Bone marrow (tissue), 2 donors: ENCODE measurements at regions not wholly inside any gene's neighbourhood (a gene's known extent, or its start where the extent isn't known, plus 50 kb on each side); places are given as distances from the start of the nearest gene placed in this dataset.

ENCODE experiments used
- DNase-seq, 2 donors: peaks; one replicate each; lab custom pipeline; 2025; lab: John Stamatoyannopoulos, UW

DNA sequence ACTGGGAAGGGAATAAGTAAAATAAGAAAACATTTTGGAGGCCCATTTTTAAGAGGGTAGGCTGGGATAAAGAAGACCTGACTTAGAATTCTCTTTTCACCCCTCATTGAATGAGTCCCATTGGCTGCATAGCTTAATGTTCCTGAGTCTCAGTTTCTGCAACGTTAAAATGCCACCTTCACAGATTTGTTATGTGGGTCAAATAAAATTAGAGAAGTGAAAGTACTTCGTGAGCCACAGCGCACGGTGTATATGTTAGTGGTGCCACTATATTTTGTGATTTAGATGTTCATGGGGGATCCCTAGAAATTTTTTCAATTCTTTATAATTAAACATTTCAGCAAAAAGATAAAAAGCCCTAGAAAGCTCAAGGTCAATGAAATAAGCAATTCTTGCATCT is 109.2 kb upstream of the HS3ST1 start:
- no peak for DNase-seq

DNA sequence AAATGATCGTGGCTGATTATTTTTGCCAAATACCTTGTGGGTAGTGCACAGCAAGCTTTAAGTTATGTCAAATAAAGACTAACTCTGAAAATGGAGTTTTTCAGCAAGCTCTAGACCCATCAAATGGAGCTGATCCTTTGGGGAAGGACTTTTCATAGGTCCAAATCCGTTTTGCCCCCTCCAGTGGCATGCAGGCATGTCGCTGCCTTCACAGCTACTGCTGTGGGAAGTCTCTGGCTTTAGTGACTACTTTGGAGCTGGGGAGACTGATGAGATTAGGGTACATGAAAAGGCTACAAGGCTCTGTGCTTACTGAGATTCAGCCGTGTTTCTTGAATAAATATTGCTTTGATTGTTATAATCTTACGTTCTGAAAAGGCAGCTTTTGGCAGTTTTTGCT is 106.6 kb upstream of the HS3ST1 start:
- DNase-seq, result no peak

- DNase-seq, result no peak
Observed at GRCh38 chr4:11534623-11535302, 106.1 kb upstream of the HS3ST1 start.

- DNase-seq, result no peak
Observed at GRCh38 chr4:11532138-11532537, 103.4 kb upstream of the HS3ST1 start.

DNA sequence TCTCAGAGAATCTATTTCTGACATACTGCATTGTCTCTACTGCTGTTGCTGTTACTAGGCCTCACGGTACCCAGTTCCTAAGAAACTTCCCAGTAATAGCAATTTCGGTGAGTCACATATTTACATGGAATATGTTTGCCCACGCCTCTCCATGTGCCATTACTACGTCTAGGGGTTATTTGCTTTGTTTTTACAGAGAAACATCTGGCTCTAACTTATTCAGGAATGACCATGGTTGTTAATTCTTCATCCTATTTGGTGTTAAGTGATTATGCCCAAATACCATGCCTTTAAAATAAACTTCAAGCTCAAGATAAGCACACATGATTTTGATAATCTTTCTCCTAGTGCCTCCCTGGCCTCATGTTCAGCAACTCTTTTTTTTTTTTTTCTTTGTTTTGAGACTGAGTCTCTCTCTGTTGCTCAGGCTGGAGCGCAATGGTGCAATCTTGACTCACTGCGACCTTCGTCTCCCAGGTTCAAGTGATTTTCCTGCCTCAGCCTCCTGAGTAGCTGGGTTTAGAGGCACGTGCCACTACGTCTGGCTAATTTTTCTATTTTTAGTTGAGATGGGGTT is 101.0 kb upstream of the HS3ST1 start:
- no peak for DNase-seq

DNA sequence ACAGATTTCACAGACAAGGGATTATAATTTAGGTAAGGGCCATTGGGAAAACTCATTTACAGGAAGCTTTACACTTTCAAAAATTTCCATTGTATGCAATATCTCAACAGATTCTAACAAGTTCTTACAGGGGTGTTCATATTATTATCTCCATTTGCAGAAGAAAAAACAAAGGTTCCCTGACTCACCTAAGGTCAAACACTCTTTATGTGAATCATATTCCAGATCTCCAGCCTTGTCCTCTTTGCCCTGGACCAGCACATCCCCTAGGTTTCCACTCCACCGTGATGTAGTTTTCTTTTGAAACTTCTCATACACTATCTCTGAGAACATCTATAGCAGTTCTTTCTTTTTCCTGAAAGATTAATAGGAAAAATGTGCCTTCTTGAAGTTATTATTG is 96.4 kb upstream of the HS3ST1 start:
- DNase-seq, result no peak

DNA sequence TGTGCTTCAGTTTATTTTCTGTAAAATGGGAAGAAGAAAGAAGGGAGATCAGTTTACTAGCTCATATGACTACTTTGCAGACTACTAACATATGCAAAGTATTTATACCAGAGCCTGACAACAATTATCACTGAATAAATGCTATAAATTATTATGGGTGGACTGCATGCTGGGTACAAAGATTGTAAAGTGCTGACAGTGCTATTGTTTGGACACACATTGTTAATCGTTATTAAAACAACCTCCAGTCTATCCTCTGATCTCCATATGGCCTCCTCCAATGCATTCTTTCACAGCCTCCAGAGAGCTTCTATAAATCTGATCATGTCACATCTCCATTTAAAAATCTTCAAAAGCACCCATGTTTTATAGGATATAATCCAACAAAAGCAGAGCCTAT is 90.1 kb upstream of the HS3ST1 start:
- no peak for DNase-seq

GRCh38 chr4:11514779-11515419 is 86.2 kb upstream of the HS3ST1 start:
- no peak for DNase-seq

- DNase-seq, result no peak
Observed at GRCh38 chr4:11514003-11514402, 85.3 kb upstream of the HS3ST1 start.

DNA sequence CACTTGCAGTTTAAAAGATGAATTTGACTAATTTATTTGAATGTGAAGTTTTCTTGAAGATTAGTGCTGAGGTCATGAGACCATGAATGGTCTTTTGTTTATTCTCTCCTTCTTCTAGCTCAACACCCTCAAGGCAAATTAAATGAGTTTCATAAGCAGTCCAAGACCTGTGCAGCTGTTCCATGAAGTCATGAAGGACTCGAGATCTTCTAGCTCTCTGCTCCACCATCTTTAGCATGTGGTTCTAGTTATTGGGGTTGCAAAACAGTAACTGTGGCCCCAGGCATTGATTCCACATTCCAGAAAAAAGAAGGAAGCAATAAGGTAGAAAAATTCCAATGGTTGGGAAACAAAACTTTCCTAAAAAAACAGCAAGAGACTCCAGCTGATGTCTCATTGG is 84.2 kb upstream of the HS3ST1 start:
- no peak for DNase-seq

GRCh38 chr4:11511321-11511720 is 82.6 kb upstream of the HS3ST1 start:
- DNase-seq, result no peak

GRCh38 chr4:11507920-11508319 is 79.2 kb upstream of the HS3ST1 start:
- no peak for DNase-seq

GRCh38 chr4:11506194-11506593 is 77.5 kb upstream of the HS3ST1 start:
- no peak for DNase-seq

- DNase-seq, result no peak
Observed at GRCh38 chr4:11505221-11505971, 76.7 kb upstream of the HS3ST1 start.

- no peak for DNase-seq
Observed at GRCh38 chr4:11503166-11503565, 74.5 kb upstream of the HS3ST1 start.

- DNase-seq, result no peak
Observed at GRCh38 chr4:11497972-11498371, 69.3 kb upstream of the HS3ST1 start.

DNA sequence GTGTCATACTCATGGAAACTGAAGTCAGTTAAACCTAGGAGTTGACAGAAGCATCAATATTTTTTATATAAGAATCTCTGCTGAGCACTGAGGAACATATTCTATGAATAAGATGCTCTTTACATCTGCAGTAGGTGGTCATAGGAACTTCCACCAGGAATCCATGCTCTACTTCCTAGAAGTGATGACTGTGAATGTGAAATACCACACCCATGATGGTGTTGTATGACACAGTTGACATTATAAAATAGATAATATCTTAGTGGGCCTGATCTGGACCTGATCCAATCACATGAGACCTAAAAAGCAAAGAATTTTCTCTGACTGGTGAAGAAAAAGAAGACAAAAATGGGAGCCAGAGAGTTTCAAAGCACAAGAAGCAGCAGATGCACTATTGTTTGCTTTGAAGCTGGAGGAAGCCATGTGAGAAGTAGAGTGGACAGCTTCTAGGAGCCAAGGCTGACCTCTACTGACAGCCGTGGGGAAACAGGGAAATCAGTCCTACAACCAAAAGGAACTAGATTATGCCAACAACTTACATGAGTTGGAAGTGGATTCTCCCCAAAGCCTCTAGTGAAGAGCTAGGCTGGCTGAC is 68.6 kb upstream of the HS3ST1 start:
- no peak for DNase-seq

DNA sequence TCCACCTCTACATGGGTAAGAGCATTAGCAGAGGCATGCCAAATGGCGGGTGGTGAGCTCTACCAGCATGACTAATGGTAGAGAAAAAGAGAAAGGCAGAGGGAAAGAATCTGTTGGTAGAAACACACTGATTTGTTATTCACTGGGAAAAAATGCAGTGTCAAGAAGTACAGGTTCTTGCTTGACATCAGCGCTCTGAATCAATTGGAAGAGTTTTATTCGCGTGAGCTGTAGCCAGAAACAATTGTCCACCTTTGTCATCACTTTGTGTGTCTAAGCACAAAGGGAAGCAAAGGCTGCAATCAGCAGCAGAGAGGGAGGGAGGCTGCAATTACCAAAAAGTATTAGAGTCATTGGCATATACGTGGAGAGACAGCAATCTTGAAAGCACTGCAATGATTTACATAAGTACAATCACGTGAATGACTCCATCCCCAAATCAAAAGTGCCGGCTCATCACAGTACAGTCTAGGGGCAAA is 67.7 kb upstream of the HS3ST1 start:
- DNase-seq, result no peak

DNA sequence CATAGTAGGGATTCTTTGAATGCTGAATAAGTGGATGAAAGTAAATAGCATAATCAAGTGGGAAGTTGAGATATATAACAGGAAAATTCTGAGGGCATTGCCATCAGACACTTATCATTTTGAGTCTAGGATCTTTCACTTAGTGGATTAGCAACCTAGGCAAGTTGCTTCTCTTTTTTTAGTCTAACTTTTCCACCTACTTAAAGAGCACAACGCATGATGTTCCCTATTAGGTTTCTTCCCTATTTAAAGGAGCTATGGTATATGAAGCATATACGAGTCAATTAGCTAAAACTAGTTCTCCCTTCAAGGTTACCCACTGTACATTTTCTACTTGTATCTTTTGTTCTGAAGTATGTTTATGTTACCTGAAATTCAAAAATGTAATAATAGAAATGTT is 67.1 kb upstream of the HS3ST1 start:
- no peak for DNase-seq

DNA sequence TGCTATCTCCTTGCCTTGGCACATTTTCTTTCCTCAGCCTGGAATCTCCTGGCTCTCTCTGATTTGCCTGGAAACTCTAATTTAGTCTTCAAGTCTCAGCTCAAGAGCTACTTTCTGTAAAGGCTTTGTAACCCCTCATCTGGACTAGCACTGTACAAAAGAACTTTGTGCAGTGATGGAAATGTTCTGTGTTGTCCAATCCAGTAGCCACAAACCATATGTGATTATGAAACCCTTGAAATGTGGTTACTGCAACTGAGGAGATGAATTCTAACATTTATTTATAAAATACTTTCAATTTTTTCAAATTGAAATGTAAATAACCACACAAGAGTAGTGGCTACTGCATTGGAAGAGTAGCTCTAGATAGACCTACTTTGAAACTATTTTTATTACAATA is 66.6 kb upstream of the HS3ST1 start:
- DNase-seq, result no peak

- no peak for DNase-seq
Observed at GRCh38 chr4:11494232-11494631, 65.5 kb upstream of the HS3ST1 start.

DNA sequence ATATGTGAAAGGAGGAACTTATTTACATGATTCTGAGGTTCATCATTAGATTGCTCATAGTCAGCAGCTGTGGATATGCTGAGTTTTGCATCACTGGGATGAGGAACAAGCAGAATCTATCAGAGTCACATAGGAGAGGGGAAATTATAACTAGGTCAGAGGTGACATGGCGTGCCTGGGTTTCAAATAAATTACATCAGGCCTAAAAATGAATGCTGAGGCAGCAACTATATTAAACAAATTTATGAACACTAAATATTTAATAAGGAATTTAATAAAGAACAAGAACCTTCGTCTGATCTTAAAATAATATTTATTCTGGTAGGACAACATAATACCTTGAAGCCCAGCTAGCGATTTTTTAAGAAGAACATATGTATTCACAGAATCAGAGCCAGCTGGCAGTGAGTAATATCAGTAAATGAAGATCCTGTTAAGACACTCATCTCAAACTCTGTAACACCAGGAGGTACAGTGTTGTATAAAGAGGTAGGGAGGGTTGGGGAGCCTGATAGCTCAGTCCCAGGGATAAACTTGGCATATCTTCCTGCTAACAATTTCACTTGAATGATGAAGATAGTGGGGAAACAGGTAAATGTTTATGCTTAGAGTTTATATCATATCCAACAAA is 60.9 kb upstream of the HS3ST1 start:
- no peak for DNase-seq
